Upper lobe of right lung (tissue), 1 donor: ENCODE measurements at regions not wholly inside any gene's neighbourhood (a gene's known extent, or its start where the extent isn't known, plus 50 kb on each side); places are given as distances from the start of the nearest gene placed in this dataset.

ENCODE experiments used
- ATAC-seq: fragments of 200-7000 bp; cut with Tn5 transposase; one replicate; pipeline ENCODE4 v1.9.1; 2020; ENCODE audit warnings: mild to moderate bottlenecking, moderate library complexity
- DNase-seq: peaks from one replicate; pipeline ENCODE4 v3.0.0-alpha.2; 2020
- H3K27ac ChIP-seq: fragments of 200-600 bp; one replicate; pipeline ENCODE4 v1.8.0; 2022
- H3K27me3 ChIP-seq: fragments of 200-600 bp; one replicate; pipeline ENCODE4 v1.8.0; 2022; ENCODE audit warnings: mild to moderate bottlenecking
- H3K36me3 ChIP-seq: fragments of 200-600 bp; one replicate; pipeline ENCODE4 v1.8.0; 2022
- H3K4me1 ChIP-seq: fragments of 200-600 bp; one replicate; pipeline ENCODE4 v1.8.0; 2022
- H3K4me3 ChIP-seq: fragments of 200-600 bp; one replicate; pipeline ENCODE4 v1.8.0; 2022; ENCODE audit warnings: mild to moderate bottlenecking
- H3K9me3 ChIP-seq: fragments of 200-600 bp; one replicate; pipeline ENCODE4 v1.8.0; 2022
- CTCF ChIP-seq: fragments of 200-600 bp; IDR thresholded peaks from one replicate; pipeline ENCODE4 v1.8.0; 2022; ENCODE audit warnings: antibody characterized with exemption
- intact Hi-C: fragments of 100-400 bp; cut with DNase I; formaldehyde crosslinking; loops from one replicate; pipeline ENCODE4 v1.11.0; 2022
- donor health status: DM: no; HTN: yes; CAD: no; lungs with severe emphysema.

- Histone ChIP-seq H3K36me3 (no peaks in the 10 kb centered on the region), H3K4me3 (no peak overlapping the region), H3K27ac (no peak overlapping the region), H3K4me1 (no peaks in the 10 kb centered on the region), H3K9me3 (no peaks in the 10 kb centered on the region), H3K27me3 (no peaks in the 10 kb centered on the region)
- TF ChIP-seq CTCF = no peak
- intact Hi-C loops = no loop called here
- ATAC-seq (no peak), DNase-seq (no peak)
Observed at GRCh38 chr9:38771593-38771992, 51.7 kb upstream of the FAM240B start.
